GM12872 (cell line): ENCODE measurements at regions not wholly inside any gene's neighbourhood (a gene's known extent, or its start where the extent isn't known, plus 50 kb on each side); places are given as distances from the start of the nearest gene placed in this dataset.

ENCODE experiments used
- TF ChIP-seq, protein P1 (sequence below): IDR thresholded peaks from 3 replicates; pipeline ENCODE4 v1.5.1; 2011; ENCODE audit warnings: low read depth, mild to moderate bottlenecking, low read length, moderate library complexity; ENCODE audit not compliant: insufficient read depth

DNA sequence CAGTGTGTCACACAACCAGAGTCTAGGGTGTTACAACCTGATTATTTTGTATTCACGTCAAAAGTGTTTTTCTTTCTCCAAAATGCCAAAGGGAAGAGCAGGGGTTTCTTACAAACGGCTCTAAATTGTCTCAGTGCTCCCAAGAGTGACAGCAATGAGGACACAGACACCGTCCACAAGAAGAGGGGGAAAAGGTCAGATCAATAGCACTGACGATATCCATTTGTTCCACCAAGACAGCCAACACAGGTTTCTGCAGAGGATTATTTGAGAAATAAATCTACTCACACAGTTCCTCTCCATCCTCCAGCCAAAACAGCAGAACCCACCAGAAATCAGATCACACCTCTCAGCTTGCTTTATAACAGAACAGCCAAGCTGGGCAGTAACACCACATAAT is 193.9 kb downstream of the SEC16B start:
- TF ChIP-seq, protein P1, sequence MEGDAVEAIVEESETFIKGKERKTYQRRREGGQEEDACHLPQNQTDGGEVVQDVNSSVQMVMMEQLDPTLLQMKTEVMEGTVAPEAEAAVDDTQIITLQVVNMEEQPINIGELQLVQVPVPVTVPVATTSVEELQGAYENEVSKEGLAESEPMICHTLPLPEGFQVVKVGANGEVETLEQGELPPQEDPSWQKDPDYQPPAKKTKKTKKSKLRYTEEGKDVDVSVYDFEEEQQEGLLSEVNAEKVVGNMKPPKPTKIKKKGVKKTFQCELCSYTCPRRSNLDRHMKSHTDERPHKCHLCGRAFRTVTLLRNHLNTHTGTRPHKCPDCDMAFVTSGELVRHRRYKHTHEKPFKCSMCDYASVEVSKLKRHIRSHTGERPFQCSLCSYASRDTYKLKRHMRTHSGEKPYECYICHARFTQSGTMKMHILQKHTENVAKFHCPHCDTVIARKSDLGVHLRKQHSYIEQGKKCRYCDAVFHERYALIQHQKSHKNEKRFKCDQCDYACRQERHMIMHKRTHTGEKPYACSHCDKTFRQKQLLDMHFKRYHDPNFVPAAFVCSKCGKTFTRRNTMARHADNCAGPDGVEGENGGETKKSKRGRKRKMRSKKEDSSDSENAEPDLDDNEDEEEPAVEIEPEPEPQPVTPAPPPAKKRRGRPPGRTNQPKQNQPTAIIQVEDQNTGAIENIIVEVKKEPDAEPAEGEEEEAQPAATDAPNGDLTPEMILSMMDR = no peak

DNA sequence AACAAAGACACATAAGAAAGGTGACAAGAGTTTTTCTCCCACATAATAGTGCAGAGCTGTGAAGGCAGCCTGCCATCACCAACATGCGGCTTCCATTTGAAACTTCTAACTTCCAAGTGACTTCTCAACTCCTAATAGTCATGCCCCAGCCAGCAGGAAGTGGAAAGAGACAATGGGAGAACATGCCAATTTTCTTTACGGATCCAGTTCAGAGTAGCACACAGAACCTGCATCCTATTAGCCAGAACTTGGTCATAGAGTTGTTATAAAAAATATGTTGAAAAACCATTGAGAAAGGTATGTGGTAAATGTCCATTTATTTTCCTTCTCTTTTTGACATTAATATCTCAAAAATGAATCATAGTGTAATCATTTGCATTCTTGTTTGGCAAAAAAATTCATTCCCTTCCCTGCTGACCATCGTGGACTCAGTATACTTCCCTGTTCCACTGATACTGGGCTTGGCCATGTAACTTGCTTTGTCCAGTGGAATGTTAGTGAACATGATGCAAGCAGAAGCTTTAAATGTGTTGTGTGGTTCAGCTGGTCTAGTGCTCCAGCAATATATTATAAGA is 197.4 kb downstream of the SEC16B start:
- TF ChIP-seq, protein P1 = no peak

DNA sequence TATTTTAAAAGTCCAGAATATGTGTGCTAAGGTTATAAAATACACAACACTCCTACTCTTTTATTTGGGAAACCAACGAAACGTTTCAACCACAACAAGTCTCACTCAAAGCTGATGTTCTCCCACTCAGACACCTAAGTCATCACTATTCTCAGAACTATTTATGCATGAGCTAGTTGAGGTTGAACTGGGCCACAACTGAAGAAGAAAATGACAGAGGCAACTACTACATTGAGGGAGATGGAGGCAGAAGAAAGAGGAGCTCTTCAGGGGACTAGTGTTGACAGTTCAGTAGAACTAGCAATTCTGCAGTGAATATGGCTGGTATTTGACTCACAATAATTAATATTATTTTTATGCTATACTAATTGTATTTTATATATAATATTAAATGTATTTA is 198.2 kb downstream of the SEC16B start:
- TF ChIP-seq, protein P1 = no peak

DNA sequence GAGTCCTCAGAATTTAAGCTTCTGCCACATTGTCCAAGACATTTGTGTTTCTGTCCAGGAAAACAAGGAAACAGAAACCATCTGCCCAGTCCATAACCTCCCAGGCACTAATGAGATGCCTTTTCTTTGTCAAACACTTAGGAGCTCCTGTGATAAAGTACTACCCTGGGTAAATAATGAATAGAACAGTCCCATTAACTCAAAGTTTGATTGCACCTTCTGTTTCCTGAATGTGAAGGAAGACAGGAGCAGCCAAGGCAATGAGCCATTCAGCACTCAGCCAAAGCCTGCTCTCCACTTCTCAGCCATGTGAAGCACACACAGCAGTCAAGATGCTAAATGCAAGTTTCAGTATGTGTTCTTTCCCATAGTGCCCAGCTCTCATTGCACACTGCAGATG is 199.8 kb downstream of the SEC16B start:
- TF ChIP-seq, protein P1 = no peak

DNA sequence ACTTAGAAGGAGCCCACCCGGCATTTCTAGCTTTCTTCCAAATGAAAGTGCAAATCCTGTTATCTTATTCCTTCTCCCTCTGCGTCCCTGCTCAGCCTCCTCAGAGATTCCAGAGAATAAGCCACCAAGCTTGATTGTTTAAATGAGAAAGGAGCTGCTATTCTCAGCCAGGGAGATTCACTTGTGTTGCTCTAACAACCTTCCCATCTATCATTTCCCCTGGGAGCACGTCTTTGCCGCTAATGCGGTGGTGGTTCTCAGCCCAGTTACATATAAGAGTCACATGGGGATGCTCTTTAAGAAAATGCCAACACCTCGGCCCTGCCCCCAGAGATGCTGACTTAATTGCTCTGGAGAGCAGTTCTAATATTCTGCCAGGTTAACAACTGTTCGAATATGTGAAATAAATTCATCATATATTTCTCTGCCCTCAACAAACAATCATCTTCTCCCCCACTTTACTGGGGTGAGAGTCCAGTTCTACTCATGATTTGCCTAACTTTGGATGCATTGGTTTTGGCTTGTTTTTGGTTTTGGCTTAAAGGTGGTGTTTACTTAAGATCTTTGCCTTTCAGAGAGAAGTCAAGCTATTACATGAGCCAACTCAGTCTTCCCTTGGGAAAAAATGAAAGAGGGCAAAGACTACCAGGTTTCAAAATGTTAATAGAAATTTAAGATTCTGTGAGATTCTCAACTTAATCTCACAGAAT is 213.9 kb downstream of the SEC16B start:
- TF ChIP-seq, protein P1 = no peak

DNA sequence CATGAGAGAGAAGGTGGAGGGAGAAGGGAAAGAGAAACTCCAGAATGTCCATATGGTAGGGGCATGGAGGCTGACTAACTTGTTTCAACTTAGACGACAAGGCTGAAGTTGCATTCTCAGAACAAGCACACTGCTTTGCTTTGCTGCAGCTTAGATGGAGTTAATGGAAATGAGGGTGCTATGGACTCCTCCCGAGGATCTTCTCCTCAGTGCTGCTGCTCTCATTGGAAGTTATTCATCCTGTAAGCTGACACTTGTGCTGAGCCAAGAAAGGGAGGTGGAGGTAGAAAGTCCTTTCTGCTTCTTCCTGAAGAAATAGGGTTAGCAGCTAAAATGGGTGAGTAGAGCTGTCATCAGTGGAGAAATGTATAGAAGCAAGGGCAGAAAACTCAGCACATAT is 215.3 kb downstream of the SEC16B start:
- TF ChIP-seq, protein P1 = no peak

DNA sequence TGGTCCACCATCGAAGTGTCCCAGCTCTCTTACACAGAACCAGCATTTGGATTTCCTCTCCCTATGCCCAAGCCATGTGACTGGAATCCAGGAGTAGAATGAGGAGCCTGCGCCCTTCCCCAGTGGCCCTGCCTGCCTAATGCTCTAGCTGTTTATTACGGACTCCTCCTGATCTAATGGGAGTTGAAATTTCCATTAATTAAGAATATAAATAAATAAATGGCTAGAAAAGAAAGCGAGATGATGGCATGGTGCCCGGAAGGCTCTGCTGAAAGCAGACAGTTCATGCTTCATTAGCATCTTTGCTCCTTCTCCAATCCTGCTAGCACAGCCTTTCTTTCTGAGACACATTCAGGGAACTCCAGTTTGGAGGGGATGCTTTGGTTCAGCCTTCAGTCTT is 216.2 kb downstream of the SEC16B start:
- TF ChIP-seq, protein P1 = no peak
